Activated CD8-positive, alpha-beta memory T cell treated with anti-CD3 and anti-CD28 coated beads, Interleukin-2, amount 50 U/mL, for 1 hour (primary cell): ENCODE measurements at regions not wholly inside any gene's neighbourhood (a gene's known extent, or its start where the extent isn't known, plus 50 kb on each side); places are given as distances from the start of the nearest gene placed in this dataset.
"Not testable (repeated sequence)": the region's sequence is repeated elsewhere in the genome, so short reads cannot be mapped to it uniquely, and the experiment has no call there.

Source experiments
- DNase-seq: peaks from one replicate; pipeline ENCODE4 v3.0.0-alpha.2; 2020; ENCODE audit errors: extremely low read depth

DNA sequence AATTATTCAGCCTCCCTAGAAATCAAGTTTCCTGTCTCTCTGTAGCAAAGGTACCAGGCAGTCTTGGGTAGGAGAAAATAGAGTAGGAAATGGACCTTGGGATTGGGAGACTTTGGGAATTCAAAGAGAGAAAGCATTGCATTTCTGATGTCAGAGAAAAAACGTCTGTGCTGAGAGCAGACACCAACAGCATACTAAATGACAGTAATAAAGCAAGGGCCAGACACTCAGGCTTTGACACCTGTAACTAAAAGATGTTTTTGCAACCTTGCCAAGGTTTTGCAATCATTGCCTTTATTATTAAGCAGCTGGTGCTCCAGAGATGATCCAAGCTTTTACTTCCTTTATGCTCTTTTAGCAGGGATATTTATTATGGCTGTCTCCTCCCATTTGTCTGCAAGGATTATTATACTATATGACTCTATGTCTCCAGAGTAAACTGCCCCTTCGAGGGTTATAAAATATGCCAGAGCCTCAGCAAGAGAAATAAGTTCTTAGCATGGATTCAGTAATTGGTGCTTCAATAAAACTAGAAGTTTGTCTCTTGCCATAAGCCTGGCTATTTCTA lies 85.2 kb upstream of the GRAMD1B start:
- DNase-seq = no peak

DNA sequence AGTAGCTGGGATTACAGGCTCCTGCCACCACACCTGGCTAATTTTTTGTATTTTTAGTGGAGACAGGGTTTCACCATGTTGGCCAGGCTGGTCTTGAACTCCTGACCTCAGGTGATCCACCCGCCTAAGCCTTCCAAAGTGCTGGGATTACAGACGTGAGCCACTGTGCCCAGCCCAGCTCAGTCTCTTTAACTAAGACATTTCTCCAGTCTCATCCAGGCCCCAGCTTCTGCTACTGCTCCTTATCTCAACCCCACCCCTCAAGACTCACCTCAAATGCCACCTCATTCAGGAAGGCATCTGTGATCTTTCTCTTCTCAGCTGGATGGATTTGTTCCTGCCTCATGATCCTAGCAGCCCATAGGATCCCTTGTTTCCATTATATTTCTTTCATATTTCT lies 85.9 kb upstream of the GRAMD1B start:
- not testable (repeated sequence) for DNase-seq

DNA sequence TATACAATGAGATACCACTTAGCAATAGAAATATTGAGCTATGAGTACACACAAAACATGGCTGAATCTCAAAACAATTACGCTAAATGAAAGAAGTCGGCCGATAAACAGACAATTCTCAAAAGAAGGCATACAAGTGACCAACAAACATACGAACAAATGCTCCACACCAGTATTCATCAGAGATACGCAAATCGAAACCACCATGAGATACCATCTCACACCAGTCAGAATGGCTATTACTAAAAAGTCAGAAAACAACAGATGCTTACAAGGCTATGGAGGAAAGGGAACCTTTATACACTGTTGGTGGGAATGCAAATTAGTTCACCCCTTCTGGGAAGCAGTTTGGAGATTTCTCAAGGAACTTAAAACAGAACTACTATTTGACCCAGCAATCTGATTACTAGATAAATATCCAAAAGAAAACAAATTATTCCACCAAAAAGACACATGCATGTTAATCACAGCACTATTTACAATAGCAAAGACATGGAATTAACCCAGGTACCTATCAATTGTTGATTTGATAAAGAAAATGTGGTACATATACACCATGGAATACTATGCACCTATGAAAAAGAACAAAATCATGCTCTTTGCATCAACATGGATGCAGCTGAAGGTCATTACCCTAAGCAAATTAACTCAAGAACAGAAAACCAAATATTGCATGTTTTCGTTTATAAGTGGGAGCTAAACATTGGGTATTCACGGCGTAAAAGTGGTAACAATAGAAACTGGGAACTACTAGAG lies 90.9 kb upstream of the GRAMD1B start:
- no peak for DNase-seq

DNA sequence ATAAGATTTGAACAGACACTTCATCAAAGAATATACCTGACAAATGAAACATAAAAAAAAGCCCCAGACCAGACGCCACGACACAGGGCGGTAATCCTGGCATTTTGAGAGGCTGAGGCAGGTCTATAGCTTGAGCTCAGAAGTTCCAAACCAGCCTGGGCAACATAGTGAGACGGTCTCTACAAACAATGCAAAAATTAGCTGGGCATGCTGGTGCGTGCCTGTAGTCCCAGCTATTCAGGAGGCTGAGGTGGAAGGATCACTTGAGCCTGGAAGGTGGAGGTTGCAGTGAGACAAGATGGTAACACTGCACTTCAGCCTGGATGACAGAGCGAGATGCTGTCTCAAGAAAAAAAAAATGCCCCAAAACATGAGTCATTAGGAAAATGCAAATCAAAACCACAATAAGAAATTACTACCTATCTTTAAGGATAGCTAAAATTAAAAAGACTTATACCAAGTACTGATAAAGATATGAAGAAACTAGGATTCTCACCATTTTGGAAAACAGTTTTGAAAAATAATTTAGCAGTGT lies 91.7 kb upstream of the GRAMD1B start:
- DNase-seq = no peak

DNA sequence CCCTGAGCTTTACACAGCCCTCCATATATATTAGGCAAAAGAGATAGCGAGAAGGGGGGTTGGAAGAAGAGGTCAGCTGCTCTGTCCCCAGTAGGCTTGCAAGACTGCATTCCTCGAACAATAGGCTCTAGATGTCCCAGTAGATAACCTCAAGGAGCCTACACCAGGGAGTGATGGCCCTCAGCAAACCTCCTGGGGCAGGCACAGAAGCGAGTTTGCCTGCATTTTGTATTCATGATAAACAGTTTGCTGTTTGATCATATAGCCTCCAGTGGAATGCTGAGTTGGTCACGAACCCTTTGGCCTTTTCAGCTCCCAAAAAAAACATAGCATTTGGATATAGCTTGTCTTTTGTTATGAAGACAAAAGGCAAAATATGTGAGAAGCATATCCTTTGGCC lies 95.1 kb upstream of the GRAMD1B start:
- DNase-seq = no peak

DNA sequence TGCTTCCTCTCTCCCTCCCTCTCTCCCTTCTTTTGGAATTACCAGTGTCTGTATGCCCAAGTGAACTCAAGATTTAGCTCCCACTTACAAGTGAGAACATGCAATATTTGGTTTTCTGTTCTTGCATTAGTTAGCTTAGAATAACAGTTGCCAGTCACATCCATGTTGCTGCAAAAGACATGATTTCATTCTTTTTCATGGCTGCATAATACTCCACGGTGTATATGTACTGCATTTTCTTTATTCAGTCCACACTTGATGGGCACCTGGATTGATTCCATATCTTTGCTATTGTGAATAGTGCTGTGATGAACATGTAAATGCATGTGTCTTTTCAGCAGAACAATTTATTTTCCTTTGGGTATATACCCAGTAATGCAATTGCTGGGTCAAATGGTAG lies 97.5 kb upstream of the GRAMD1B start:
- not testable (repeated sequence) for DNase-seq

DNA sequence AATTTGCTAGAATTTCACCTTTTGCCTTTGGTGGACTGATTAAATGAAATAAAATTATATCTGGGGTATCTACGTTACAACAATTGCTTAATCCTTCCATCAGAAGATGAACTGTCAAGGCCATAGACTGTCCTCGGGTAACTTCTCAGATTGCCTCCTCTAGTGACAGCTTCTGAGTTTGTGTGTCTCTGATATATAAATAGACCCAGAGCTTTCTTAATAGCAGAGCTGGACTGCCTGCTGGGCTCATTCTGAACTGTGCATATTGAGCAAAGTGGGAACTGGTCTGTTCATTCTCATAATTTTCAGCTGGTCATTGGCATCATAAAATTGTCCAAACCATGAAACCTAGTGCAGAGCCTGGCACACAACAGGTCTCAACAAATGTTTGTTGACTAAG lies 99.1 kb upstream of the GRAMD1B start:
- DNase-seq = no peak

DNA sequence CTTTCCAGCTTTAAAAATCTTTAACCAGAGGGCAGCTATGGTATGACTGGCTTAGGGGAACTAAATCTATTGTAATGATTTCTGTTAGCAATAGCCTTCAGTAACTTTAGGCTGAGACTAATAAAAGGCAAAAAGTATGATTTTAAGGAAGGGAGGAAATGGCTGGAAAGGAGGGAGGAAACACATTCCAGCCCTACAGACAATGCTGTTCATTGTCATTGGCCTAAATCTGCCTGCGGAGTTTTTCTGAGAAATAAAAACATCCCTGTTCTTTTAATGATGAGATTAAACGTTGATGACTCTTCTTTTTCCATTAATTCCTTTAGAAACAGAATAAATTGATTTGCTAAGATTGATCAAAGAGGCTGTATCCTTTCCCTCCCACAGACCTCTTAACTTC lies 99.6 kb upstream of the GRAMD1B start:
- no peak for DNase-seq

DNA sequence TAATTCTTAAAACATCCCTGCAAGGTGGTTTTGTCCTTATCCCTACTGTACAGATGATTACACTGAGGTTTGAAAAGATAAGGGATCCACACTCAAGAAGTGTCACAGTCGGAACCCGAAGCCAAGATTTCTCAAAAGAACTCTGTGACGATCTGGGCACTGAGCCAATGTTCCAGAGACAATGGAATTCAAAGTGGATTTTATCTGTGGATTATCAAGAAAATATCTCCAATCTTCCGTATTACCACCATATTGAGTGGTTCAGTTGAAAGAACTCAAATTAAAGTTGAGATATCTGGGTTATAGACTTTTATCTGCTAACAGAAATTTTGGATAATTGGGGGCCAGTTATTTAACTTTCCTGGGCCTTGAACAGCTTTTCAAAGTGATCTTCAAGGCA lies 100.0 kb upstream of the GRAMD1B start:
- DNase-seq = no peak

DNA sequence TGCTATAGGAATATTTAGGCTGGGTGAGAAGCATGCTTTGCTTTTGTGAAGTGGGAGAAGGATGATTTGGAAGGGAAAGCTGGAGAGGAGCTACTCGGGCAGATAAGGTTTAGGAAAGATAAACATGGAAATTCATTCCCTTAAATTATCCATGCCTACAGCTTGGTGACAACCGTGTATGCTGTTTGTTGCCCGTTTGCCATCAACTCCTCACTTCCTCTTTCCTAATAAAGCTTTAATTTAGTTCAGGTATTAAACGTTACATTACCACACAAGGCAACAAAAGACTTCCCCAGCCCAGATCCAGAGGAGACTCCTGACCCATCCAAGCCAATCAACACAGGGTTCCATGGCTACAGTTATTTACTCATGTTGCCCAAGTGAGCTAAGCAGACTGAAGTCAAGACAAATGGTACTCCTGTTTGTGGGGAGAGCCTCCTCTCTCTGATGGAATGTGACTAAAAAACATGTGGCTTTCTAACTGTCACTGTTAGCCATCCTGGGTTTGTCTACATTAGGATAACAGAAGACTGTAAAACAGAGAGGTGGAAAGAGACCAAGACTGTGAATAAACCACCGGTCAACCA lies 101.7 kb upstream of the GRAMD1B start:
- DNase-seq = no peak

DNA sequence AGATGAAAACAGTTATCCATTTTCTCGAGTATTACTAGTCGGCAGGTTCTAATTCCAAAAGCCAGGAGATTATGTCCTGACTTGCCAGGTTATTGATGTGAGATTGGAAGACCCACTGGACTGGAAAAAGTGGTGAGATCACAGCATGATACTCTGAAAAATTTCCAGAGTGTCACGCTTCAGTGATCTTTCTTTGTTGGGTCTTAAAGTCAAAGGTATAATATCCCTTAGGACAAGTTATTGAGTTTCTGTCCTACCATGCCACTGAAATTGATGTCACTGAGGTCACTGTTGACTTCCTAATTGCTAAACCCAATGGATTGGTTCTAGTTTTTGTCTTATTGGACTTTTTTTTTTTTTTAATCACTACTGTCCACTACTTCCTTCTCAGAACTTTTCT lies 104.5 kb upstream of the GRAMD1B start:
- DNase-seq = no peak

DNA sequence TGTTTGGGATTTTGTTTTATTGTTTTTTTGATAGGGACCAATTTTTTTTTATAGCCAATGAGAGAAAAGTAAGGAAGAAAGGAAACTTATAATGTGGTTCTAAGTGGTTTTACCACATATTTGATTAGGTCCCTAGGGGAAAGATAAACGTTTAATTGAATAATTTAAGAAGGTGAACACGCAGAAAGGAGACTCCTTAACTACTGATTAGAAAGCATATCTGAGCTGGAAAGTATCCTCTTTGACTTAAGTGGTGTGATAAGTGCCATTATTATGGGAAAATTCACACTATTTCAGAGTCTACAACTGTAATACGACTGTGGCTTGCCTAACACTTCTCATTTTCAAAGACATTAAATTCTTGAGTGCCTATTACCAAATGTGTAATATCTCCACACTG lies 106.5 kb upstream of the GRAMD1B start:
- no peak for DNase-seq

DNA sequence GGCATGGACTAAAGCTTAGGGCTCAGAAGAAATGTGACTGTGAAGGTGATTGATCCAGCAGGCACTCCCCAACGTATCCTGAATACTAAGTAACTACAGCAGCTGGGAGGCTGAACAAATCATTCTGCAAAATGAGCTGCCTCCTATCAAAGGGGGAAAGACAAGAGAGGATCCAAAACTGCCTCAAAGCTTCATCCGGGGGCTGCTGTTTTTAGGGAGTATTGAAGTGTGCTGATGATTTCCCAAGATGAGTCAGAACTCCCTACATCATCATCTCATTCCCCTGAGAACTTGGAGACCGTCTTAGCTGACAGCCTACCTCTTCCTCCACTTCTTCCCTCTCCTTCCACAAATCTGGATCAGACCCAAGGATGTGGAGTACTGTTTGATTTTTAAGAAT lies 108.4 kb upstream of the GRAMD1B start:
- DNase-seq = no peak

DNA sequence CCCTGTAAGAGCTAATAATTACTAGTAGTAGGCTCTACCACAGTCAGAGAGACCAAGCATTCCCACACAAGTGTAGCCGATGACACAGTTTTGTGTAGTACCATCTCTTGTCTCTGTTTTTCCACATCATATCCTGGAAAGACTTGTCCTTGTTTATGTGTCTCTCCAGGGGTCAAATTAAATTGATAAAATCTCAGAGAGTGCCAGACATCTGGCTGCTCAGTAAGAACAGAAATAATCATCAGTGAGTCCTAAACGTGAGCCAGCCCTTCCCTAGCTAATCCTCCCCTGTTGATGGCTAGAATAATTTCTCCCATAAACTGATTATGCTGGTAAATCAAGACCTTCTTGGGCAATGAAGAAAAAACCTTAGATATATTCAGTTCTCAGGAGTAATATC lies 111.4 kb upstream of the GRAMD1B start:
- DNase-seq = no peak

DNA sequence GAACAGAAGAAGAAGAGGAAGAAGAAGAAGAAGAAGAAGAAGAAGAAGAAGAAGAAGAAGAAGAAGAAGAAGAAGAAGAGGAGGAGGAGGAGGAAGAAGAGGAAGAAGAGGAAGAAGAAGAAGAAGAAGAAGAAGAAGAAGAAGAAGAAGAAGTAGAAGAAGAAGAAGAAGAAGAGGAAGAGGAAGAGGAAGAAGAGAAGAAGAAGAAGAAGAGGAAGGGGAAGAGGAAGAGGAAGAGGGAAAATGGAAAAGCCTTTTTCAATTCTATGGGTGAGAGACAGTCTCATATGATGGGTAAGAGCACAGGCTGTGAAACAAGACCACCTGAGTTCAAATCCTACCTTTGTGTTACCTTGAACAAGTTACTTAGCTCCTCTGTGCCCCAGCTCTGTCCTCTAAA lies 111.9 kb upstream of the GRAMD1B start:
- DNase-seq = not testable (repeated sequence)

DNA sequence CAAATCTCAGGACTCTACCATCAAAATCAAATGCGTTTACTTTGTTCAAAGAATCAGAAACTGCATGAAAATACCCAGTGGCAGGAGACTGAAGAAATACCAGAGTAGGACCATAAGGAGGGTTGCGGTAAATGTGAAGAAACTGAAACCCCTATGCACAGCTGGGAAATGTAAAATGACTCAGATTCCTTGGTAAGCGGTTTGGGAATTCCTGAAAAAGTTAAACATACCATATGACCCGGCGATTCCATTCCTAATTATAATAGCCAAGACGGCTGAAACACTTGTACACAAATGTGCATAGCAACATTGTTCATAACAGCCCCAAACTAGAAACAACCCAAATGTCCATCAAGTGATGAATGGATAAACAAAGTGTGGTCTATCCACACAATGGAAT lies 114.1 kb upstream of the GRAMD1B start:
- DNase-seq = no peak

DNA sequence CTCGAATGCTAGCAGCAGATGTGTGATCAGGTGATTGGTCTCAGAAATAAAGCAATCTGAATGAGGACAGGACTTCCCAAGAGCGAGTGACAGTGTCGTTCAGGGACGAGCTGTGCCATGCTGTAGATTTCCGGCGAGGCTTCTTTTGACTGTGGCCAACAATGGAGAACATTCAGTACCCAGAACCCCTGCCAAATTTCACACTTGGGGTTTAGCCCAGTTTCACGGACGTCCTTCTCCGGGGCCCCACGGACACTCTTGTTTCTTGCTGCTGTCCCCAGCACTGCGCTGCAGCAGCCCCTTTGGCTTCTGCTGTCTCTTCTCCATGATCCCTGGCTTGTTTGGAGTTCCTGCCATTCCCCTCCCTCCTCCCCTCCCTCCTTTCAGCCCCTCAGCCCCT lies 115.1 kb upstream of the GRAMD1B start:
- no peak for DNase-seq

DNA sequence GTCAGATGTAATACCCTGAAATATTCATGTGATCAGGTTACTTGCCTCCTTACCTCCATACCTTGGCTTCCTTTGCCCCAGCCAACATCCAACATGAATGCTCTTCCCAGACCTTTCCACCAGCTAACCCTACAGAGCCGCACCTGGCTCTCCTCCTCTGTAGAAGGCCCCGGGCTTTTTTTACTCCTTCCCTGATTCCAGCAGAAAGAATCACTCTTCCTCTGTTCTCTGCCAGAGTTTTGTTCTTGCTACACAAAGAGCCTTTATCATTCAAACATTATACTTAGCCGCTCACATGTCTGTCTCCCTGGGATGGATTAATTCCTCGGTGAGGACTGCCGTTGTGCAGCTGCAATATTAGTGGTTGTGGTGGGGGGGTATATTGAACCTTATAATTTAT lies 116.8 kb upstream of the GRAMD1B start:
- DNase-seq = no peak

DNA sequence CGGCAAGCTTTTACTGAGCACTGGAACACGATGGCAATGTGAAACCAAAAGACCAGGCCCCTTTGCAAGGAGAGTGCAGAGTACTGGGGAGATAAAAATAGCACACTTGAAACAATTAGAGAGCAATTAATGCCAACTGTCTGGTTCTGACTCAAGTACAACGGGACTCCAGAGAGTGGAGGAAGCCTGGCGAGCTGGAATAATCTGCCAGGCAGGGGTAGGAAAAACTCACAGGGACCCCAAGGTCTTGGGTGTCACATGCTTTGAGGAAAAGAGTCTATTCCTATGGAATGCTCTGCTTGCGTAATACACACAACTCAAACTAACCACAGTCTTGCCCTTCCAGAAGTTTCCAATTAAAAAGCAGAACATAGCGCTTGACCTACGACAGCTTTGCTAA lies 113.0 kb upstream of the CLMP start:
- DNase-seq = no peak

DNA sequence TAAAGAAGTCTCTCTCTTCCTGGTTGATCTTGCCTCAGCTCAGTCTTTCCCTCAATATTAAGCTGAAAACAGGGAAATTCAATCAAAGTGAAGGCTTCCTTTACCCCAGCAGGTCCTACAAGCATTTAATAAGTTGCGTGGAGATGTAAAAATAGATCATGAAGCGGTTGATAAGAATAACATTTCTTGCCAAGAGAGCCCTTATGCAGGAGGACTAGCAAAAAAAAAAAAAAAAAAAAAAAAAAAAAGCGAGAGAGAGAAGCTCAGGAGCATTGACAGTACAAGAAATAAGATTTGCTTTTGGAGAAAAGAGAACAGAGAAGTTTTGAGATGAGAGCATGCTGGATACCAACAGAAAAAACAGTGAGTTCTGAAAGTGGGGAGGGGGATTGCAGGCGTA lies 112.2 kb upstream of the CLMP start:
- DNase-seq = no peak

DNA sequence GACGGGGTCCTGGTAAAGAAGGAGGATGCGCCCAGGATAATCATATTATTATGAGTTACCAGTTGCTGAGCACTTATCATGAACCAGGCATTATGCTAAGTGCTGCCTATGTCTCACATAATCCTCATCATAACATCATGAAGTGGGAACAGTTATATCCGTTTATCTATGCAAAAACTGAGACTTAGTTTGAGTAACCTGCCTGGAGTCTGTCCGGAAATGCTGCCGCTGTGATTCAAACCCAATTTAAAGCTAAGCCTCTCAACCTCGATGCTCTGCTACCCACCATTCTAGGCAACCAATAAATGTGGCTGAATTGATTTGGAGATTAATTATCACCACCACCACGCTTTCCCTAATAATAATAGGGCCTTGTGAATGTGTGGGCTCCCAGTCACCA lies 111.5 kb upstream of the CLMP start:
- no peak for DNase-seq

DNA sequence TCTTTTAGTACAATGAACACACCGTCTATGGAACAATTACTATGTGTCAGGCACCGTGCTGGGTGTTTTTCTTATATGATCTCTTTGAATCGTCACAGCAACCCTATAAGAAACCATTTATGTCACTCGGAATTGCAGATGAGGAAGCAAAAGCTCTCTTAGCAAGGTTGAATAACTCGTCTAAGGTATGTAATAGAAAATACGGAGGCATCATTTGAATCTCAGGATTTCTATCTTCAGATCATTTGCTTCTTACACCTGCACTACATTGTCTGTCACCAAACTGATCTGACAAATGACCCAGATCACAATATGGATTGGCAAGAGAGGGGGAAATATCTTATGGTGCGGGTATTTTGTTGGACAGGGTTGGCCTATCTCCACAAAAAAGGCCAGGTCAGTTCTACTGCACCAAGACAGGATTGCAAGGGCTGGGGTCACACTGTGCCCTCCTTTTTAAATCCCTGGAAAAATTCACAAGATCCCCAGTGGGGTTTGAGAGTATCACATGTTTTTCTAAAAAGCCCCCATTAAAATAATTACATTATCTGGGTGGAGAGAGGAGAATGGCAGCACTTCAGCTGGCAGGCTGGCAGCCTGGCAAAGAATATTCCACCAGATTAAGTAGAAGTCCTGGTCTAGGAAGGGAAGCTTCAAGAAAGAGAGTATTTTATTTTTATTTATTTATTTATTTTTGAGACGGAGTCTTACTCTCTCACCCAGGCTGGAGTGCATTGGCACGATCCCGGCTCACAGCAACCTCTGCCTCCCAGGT lies 110.7 kb upstream of the CLMP start:
- no peak for DNase-seq
